ENCODE measurements at regions not wholly inside any gene's neighbourhood (a gene's known extent, or its start where the extent isn't known, plus 50 kb on each side); places are given as distances from the start of the nearest gene placed in this dataset.

- ChIA-PET RAD21 (ENCODE audit: unreplicated experiment) (interaction anchor here (1.3 kb wide), 1 partner anchor 111 kb away, joined by 6 read pairs; no protein-coding TSS in a partner anchor), POLR2A (interaction anchor here (0.6 kb wide), 1 partner anchor 133 kb away, joined by 3 read pairs; no protein-coding TSS in a partner anchor), CTCF (interaction anchor here (0.8 to 1.4 kb wide), 2 partner anchors 97 to 169 kb away, joined by 3 read pairs; no protein-coding TSS in a partner anchor), SMC1A (ENCODE audit: uncharacterized antibody, unreplicated experiment) (interaction anchor here (1.0 to 1.4 kb wide), 5 partner anchors 8 to 169 kb away, joined by 3 to 4 read pairs (median 3); no protein-coding TSS in a partner anchor)
- H3K9me3 ChIP-seq (replicated peaks; ENCODE audit: control insufficient read depth, insufficient read depth, low read length): no peaks in the 10 kb centered on the region; the same call in 1 of the 3 replicates
- FAIRE-seq: no peak
- no peaks in the 10 kb centered on the region for H3K4me1 ChIP-seq (ENCODE audit: control insufficient read depth, insufficient read depth, low read length)
- H3K27ac ChIP-seq (ENCODE audit: control insufficient read depth, insufficient read depth): no peak overlapping the region
- no peak overlapping the region for H3K9ac ChIP-seq (ENCODE audit: control insufficient read depth, insufficient read depth, low read length)
- intact Hi-C loops (cut with micrococcal nuclease; ENCODE audit: unreplicated experiment): loop anchor here (10.0 kb wide), 1 partner anchor 57 kb away; no protein-coding TSS in a partner anchor
- H3K36me3 ChIP-seq (ENCODE audit: control insufficient read depth in 2 of 2, insufficient read depth in 2 of 2, low read length in 1 of 2): no peaks in the 10 kb centered on the region
- WGBS (ENCODE audit: insufficient coverage, insufficient replicate concordance, low lambda C conversion rate, missing lambda C conversion rate): 15% methylated on average over 6 of the region's 6 CpGs
- no peak overlapping the region for H3K4me2 ChIP-seq (ENCODE audit: control insufficient read depth, insufficient read depth)
- H4K20me1 ChIP-seq (ENCODE audit: control insufficient read depth, insufficient read depth): no peaks in the 10 kb centered on the region
- no TSS peak for BruUV-seq (replicated peaks)
- no peak overlapping the region for H3K4me3 ChIP-seq
- H3K27me3 ChIP-seq (replicated peaks in 1 of 2; ENCODE audit: control insufficient read depth in 2 of 2, insufficient read depth in 2 of 2, low read length in 1 of 2): no peaks in the 10 kb centered on the region
- H2AFZ ChIP-seq (ENCODE audit: control insufficient read depth, low read depth, low read length): no peak overlapping the region
- DNase-seq (ENCODE audit: low read depth, low spot score): no peak
- H3K79me2 ChIP-seq (ENCODE audit: control insufficient read depth, insufficient read depth, low read length): no peaks in the 10 kb centered on the region
- no peak for TF ChIP-seq CBX5 (IDR thresholded peaks at IDR 0.05; ENCODE audit: low read depth)
- TF ChIP-seq SREBF1 (IDR thresholded peaks at IDR 0.05; ENCODE audit: low read length): no peak
- no peak for TF ChIP-seq ZBTB33 (IDR thresholded peaks at IDR 0.05)
- no peak for TF ChIP-seq SIX5 (IDR thresholded peaks at IDR 0.05; ENCODE audit: low read depth, low read length, severe bottlenecking)
- TF ChIP-seq KAT2A (conservative IDR thresholded peaks at IDR 0.05; ENCODE audit: control insufficient read depth, low read depth, low read length): no peak
- TF ChIP-seq CEBPB (IDR thresholded peaks at IDR 0.05; ENCODE audit: borderline replicate concordance in 1 of 2, low read depth in 2 of 2, low read length in 2 of 2): no peak
- TF ChIP-seq TCF3 (IDR thresholded peaks at IDR 0.05; ENCODE audit: borderline replicate concordance, insufficient read depth, low read depth, low read length): no peak
- TF ChIP-seq ZNF24 (IDR thresholded peaks at IDR 0.05): no peak
- no peak for TF ChIP-seq ZNF622 (IDR thresholded peaks at IDR 0.05)
- TF ChIP-seq ATF2 (IDR thresholded peaks at IDR 0.05; ENCODE audit: low read length): no peak
- TF ChIP-seq EED (IDR thresholded peaks at IDR 0.05; ENCODE audit: low read depth): no peak
- no peak; the same call in 2 of the 3 replicates for ATAC-seq
- in situ Hi-C loops (cut with MboI): no loop called here
Observed at GRCh38 chr7:41771717-41772116, 68.8 kb upstream of the INHBA start.
